GM21723 (cell line): ENCODE measurements at regions not wholly inside any gene's neighbourhood (a gene's known extent, or its start where the extent isn't known, plus 50 kb on each side); places are given as distances from the start of the nearest gene placed in this dataset.

Source experiments
- ATAC-seq: cut with Tn5 transposase; IDR thresholded peaks from one replicate; pipeline ENCODE4 v1.9.1; 2021; ENCODE audit warnings: mild to moderate bottlenecking, moderate library complexity; ENCODE audit not compliant: unreplicated experiment

GRCh38 chr2:56444339-56444738 lies 260.5 kb downstream of the CCDC85A start:
- no peak for ATAC-seq

- no peak for ATAC-seq
These were observed 264.7 kb downstream of the CCDC85A start for GRCh38 chr2:56448403-56449001.

- no peak for ATAC-seq
These were observed 265.2 kb downstream of the CCDC85A start for GRCh38 chr2:56449002-56449431.

- no peak for ATAC-seq
These were observed 265.7 kb downstream of the CCDC85A start for GRCh38 chr2:56449449-56449860.

GRCh38 chr2:56450047-56450446 lies 266.3 kb downstream of the CCDC85A start:
- no peak for ATAC-seq

GRCh38 chr2:56450772-56451171 lies 267.0 kb downstream of the CCDC85A start:
- ATAC-seq: no peak

- ATAC-seq: no peak
These were observed 271.9 kb downstream of the CCDC85A start for GRCh38 chr2:56455642-56456041.

GRCh38 chr2:56456791-56457190 lies 273.0 kb downstream of the CCDC85A start:
- ATAC-seq: no peak

GRCh38 chr2:56460508-56460907 lies 276.7 kb downstream of the CCDC85A start:
- ATAC-seq: no peak

- no peak for ATAC-seq
These were observed 280.3 kb downstream of the CCDC85A start for GRCh38 chr2:56464066-56464465.

- ATAC-seq: no peak
These were observed 280.8 kb downstream of the CCDC85A start for GRCh38 chr2:56464613-56465012.

- ATAC-seq: no peak
These were observed 281.7 kb downstream of the CCDC85A start for GRCh38 chr2:56465491-56465890.

- no peak for ATAC-seq
These were observed 289.7 kb downstream of the CCDC85A start for GRCh38 chr2:56473524-56473923.

GRCh38 chr2:56474412-56475158 lies 290.8 kb downstream of the CCDC85A start:
- no peak for ATAC-seq

- no peak for ATAC-seq
These were observed 291.4 kb downstream of the CCDC85A start for GRCh38 chr2:56475191-56475590.

- no peak for ATAC-seq
These were observed 292.8 kb downstream of the CCDC85A start for GRCh38 chr2:56476509-56477071.

- no peak for ATAC-seq
These were observed 294.2 kb downstream of the CCDC85A start for GRCh38 chr2:56478027-56478426.

- no peak for ATAC-seq
These were observed 299.3 kb downstream of the CCDC85A start for GRCh38 chr2:56483081-56483480.

- no peak for ATAC-seq
These were observed 301.1 kb downstream of the CCDC85A start for GRCh38 chr2:56484906-56485305.

GRCh38 chr2:56500317-56500716 lies 316.5 kb downstream of the CCDC85A start:
- no peak for ATAC-seq

- no peak for ATAC-seq
These were observed 318.8 kb downstream of the CCDC85A start for GRCh38 chr2:56502616-56503015.

- no peak for ATAC-seq
These were observed 322.1 kb downstream of the CCDC85A start for GRCh38 chr2:56505885-56506284.
